GM18867 (cell line): ENCODE measurements at regions not wholly inside any gene's neighbourhood (a gene's known extent, or its start where the extent isn't known, plus 50 kb on each side); places are given as distances from the start of the nearest gene placed in this dataset.

ENCODE experiments used
- ATAC-seq: cut with Tn5 transposase; IDR thresholded peaks from one replicate; pipeline ENCODE4 v1.9.1; 2021; ENCODE audit warnings: mild to moderate bottlenecking, moderate library complexity; ENCODE audit not compliant: unreplicated experiment

GRCh38 chr10:28077889-28078288, 79.0 kb upstream of the ODAD2 start:
- no peak for ATAC-seq

- ATAC-seq: no peak
Observed at GRCh38 chr10:28075424-28075823, 76.5 kb upstream of the ODAD2 start.

DNA sequence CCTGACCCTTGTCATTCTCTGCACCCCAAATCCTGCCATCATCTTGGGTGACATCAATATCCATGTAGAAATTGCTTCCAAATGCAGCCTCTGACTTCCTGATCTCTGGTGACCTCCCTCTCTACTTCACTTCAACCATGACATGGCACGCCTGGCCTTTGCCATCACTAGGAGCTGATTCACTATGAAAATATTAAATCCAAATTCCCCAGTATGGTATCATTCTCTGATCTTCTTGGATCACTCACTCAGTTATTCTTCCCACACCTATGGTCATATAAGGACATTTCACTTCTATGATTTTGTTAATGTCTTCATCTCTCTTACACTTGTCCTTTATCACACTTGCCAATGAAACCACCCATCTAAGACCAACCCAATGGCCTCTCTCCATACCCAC, 73.7 kb upstream of the ODAD2 start:
- ATAC-seq: no peak

DNA sequence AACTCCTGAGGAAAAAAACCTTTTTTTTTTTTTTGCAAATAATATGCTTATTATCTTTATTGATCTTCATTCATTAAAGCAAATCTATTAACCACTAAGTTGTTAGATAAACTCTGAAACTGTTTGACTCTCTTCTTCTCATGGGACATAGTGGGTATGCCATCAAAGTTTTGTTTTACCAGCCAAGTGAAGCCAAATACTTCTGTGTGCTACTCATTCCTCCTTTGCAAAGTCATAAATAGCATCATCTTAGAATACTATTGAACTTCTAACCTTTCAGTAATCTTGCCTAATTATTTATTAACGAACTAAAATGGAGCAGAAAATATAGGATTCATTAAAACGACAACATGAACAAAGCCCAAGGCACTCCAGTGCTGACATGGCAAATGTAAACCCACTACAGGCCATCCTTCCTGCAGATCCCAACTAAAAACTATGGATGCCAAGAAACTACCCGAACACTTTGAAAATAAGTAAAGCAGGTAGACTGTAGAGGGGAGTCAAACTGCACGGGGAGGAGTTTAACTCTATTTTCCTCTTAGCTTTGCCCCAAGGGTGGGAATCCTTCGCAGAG, 61.2 kb upstream of the ODAD2 start:
- no peak for ATAC-seq

- ATAC-seq: no peak
Observed at GRCh38 chr10:28058746-28059145, 59.9 kb upstream of the ODAD2 start.

- ATAC-seq: no peak
Observed at GRCh38 chr10:28054228-28054860, 55.5 kb upstream of the ODAD2 start.

DNA sequence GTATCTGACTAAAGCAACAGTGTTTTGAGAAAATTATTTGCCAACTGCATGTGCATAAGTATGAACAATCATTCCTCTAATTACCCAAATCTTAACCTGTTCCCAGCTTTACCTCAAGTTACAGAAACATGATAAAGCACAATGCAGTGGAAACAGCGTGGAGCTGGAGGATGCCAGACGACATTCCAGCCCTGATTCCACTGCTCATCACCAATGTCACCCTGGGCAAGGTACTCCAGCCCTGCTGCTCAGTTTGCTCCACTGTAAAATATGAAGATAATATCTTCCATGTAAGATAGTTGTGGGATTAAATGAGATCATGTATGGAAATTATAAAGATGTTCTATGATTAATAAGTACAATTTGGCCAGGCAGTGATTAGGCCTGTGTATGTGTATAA, 50.4 kb upstream of the ODAD2 start:
- no peak for ATAC-seq
